GM19372 (cell line): ENCODE measurements at regions not wholly inside any gene's neighbourhood (a gene's known extent, or its start where the extent isn't known, plus 50 kb on each side); places are given as distances from the start of the nearest gene placed in this dataset.

Source experiments
- ATAC-seq: cut with Tn5 transposase; IDR thresholded peaks from one replicate; pipeline ENCODE4 v1.9.1; 2021; ENCODE audit warnings: mild to moderate bottlenecking, low read depth, moderate library complexity; ENCODE audit not compliant: unreplicated experiment

DNA sequence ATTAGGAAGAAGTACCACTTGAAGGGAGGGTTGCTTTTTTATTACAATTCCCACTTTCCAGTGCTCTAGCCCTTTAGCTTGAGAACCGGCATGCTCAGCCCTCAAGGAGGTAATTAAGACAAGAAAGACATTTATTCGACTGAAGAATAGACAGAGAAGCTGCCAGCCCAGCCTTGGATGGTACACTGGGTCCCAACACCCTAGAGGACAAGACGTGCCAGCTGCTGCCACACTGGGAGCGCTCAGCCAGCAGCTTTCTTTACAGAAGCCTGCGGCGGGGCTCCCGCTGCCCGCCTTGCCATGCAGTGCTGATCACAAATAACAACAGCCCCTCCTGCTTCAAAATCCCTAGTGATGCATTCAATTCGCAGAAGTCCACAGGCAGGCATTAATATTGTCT is 746.3 kb upstream of the RAB6C start:
- ATAC-seq: no peak

DNA sequence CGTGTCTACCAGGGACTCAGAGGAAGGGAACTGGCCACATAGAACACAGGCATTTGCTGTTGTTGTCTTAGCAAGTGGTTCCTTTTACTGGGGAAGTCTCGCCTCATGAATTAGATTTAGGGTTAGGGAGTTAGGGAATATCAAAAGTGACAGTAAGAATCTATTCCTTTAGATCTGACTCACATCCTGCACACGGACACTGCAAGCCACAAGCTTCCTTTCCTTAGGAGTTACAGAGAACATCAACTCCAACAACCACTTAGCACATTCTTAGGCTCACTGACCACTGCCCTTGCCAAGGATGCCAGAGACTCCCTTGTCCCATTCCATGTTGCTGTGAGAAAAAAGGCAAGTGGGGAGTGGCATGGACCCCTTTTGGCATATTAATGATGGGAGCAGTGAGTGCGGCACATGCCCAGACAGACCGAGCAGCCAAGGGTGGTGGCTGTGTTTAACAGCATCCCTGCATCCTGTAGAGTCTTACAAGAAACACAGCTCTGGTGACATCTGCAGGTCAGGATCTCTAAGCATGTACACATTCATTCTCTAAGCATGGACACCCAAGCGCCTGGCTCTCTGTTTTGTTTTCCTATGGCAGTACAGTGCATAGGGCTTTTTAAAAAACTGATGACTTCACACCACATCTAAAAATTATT is 745.6 kb upstream of the RAB6C start:
- ATAC-seq: no peak

DNA sequence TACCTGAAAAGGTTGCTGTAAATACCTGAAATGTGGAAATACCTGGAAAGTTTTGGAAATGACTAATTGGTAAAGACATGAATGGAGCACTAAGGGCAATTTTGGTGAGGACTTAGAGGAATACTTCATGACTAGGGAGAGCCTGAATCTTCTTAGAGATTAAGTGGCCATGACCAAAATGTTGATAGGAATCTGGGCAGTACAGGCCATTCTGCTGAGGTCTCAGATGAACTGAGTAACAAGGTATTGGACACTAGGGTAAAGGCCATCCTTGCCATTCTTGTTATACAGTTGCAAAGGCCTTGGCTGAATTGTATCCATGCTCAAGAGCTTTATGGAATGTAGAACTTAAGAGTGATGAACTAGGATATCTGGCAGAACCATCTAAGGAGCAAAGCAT is 742.9 kb upstream of the RAB6C start:
- no peak for ATAC-seq

GRCh38 chr2:129237966-129238725 is 741.3 kb upstream of the RAB6C start:
- no peak for ATAC-seq

DNA sequence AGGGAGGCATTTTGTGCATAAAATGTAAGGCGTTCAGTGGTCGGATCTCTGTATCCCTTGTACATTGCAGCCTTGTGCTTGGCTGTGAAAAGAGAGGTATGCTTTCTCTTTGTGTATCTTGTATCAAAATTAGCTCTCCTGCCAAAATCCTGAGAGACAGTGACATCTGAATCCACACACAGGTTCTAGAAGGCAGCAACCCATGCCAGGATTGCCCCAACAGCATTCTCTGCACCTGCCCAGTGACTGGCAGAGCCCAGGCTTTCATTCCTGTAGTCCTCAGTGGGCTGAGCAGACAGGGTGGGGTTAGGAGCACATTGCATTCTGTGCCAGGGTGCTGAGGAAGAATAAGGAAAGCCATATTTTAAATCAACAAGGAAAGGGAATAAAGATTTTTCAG is 740.3 kb upstream of the RAB6C start:
- ATAC-seq: no peak

DNA sequence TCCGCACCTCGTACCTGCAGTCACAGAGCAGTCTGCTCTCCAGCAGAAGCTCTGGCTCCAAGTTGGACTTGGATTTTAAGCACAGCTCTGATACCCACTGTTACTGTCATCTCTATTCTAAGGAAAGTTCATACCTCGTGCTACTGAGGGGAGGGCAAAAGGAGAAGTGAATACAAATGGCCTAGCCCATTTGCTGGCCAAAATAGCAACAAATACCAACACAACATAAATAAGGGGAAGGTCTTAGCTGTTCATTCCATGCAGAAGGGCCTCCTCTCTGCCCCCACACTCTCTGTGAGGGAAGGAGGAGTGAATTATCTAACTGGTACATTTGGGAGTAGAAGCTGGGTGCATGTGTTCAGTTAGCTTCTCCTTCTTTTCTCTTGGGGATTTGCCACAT is 739.4 kb upstream of the RAB6C start:
- ATAC-seq: no peak

DNA sequence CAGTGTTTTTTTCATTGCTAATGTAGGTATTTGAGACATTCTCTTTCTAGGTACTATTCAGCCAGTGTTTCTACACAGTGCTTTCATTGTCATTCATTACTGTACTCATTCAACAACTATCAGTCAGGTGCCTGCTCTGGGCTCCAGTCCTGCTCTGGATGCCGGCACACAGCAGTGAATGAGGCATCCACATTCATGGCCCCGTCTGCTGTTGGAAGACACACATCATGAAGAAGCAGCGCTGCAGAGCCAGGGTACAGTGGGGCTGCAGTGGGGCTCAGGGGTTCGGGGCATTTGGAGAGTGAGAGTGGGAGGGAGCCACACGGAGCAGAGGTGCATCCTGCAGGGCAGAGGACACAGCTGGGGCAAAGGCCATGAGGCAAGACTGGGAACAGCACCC is 737.2 kb upstream of the RAB6C start:
- ATAC-seq: no peak

DNA sequence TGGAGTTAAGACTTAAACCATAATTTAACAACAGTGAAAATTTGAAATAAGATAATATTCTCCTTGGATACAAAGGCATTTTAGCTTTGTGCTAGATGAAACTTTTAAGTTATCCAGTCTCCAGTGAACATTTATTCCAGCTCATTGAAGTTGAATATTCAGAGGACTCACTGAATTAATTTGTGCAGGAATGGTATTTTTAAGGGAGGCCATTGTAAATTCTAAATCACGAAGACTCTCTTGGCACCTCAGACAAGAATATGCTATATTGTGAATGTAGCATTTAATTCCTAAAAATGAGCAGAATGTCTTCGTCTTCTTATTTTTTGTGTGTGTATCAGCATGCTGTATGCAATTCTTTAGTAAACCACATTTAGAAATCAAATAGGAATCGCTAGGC is 731.7 kb upstream of the RAB6C start:
- no peak for ATAC-seq

DNA sequence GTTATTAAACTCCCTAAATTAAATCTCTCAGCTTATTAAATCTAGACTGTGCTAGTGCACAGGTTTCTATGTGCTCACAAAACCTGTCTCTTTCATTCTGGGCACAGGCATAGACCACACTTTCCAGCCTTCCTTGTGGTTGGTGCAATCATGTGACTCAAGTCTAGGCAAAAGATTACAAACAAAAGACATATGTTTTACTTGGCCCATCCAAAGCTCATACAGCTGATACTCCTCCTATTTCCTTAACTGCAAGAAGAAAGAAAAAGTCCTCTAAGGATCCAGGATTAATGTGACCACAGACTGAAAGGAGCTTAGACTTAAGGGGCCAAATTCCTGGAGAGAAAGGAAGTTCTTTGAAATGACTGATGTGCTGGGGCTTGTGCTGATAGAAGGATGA is 731.3 kb upstream of the RAB6C start:
- ATAC-seq: no peak

- no peak for ATAC-seq
These were observed 726.5 kb upstream of the RAB6C start for GRCh38 chr2:129252781-129253460.

DNA sequence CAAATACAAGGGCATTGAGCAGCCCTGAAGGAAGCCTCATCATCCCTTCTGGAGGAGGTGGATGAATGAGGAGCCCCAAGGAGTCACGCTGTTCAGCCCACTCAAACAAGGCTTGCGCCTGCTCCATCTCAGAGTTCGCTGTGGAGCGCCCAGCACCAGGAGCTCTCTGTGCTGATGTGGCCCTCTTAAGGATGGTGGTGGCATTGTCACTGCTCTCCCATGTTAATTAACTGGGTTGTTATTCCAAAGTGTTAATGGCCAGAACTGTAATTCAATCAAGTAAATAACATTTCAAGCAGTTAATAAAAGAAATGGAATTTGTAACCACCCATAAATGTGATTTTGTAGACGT is 726.0 kb upstream of the RAB6C start:
- ATAC-seq: no peak

GRCh38 chr2:129254718-129255117 is 724.7 kb upstream of the RAB6C start:
- ATAC-seq: no peak

- no peak for ATAC-seq
These were observed 723.7 kb upstream of the RAB6C start for GRCh38 chr2:129255610-129256313.

DNA sequence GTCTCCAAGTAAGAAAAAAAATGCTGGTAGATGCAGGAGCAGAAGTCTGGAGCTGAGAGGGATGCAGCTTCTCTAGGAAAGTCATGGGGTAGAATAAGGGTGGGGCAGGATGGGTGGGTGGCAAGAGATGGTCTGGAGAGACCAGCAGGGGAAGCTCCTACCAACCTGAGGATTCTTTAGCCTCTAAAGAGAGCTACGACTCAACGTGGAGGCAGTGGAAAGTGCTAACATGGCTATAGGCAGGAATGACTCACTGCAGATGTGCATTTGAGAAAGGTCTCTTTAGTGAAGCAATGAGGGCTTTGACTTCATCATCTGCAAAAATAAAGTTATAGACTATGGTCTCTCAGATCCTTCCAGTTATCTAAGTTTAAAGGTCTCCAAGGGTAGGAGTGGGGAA is 722.8 kb upstream of the RAB6C start:
- ATAC-seq: no peak

GRCh38 chr2:129262934-129263333 is 716.5 kb upstream of the RAB6C start:
- no peak for ATAC-seq

GRCh38 chr2:129263939-129264338 is 715.5 kb upstream of the RAB6C start:
- ATAC-seq: no peak

GRCh38 chr2:129267559-129267958 is 711.9 kb upstream of the RAB6C start:
- ATAC-seq: no peak

DNA sequence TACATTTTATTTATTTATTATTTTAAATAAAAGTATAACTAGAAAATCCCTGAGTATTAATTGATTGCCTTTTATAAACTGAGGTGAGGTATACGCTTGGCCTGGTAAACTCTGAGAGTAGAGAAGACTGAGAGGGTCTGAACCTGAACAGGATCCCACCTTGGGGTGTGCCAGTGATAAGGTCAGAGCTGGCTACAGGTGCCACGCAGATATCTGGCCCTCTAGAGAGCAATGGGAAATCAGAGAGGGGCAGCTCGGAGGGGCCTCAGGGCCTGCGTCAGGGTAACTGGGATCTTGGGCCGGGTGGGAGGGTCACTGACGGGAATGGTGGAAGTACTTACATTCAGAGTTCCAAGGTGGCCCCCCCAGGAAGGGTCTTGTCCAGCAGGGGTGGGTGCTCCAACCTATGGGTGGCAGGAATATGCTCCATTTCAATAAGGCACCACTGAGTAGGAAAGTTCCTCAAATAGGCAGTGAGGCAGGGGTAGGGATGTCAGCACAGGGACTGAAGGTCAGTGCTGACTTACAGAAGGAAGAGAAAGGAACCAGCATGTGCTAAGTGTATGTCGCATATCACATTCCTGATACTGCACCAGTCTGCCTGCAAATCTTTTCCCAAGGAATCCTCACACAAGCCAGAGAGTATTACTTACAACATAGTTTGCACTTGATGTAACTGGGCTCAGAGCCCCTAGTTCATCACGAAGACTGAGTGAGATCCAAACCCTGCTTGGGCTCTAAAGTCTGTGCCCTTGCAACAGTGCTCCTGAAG is 706.0 kb upstream of the RAB6C start:
- no peak for ATAC-seq

- ATAC-seq: no peak
These were observed 705.4 kb upstream of the RAB6C start for GRCh38 chr2:129274038-129274415.

- ATAC-seq: no peak
These were observed 704.5 kb upstream of the RAB6C start for GRCh38 chr2:129274918-129275317.

- ATAC-seq: no peak
These were observed 703.8 kb upstream of the RAB6C start for GRCh38 chr2:129275706-129276105.
